GM12892 (cell line): ENCODE measurements at regions not wholly inside any gene's neighbourhood (a gene's known extent, or its start where the extent isn't known, plus 50 kb on each side); places are given as distances from the start of the nearest gene placed in this dataset.

Source experiments
- POLR2A ChIP-seq: IDR thresholded peaks from 2 replicates; pipeline ENCODE4 v1.6.1; 2011; ENCODE audit warnings: low read depth, low read length, control low read depth
- POLR2AphosphoS5 ChIP-seq: IDR thresholded peaks from 2 replicates; pipeline ENCODE4 v1.6.1; 2011; ENCODE audit warnings: low read depth, low read length, control low read depth

DNA sequence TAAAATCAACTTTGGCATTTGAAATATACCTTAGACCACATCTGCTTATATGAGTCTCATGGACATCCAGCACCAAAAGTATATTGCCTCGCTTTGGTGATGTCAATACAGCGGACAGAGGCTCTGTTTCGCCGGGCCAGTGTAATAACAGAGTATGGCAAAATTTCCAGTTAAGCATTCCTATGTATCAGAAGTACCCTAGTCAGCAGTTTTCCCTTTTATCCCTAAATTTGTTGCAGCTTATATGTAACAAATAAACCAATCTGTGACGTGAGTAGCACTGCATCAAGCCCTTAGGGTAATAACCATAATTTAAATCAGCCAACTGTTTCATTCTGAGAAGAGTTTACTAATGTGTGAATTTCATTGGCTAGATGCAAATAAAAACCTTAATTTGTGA is 585.5 kb upstream of the ADGRB3 start:
- TF ChIP-seq POLR2A (no peak), POLR2AphosphoS5 (no peak)
